ENCODE measurements at regions not wholly inside any gene's neighbourhood (a gene's known extent, or its start where the extent isn't known, plus 50 kb on each side); places are given as distances from the start of the nearest gene placed in this dataset.

GRCh38 chr5:66362046-66362445 is 217.9 kb downstream of the SREK1 start:
- Histone ChIP-seq H3K27ac (ENCODE audit: low read depth, low read length) (no peak overlapping the region), H3K9ac (ENCODE audit: extremely low read depth, low read length, poor library complexity, severe bottlenecking) (no peak overlapping the region), H3K4me1 (ENCODE audit: control insufficient read depth, insufficient read depth, low read length) (no peaks in the 10 kb centered on the region), H3K27me3 (ENCODE audit: control insufficient read depth, insufficient read depth, low read length, poor library complexity, severe bottlenecking) (no peaks in the 10 kb centered on the region), H3K36me3 (ENCODE audit: control insufficient read depth, insufficient read depth, low read length) (no peaks in the 10 kb centered on the region), H3K4me3 (ENCODE audit: low read length) (no peak overlapping the region), H3K9me3 (ENCODE audit: control insufficient read depth, low read length) (no peaks in the 10 kb centered on the region)
- Mint-ChIP-seq H3K4me3 (no peak overlapping the region), H3K9me3 (no peaks in the 10 kb centered on the region), H3K4me1 (no peaks in the 10 kb centered on the region), H3K27me3 (ENCODE audit: insufficient read depth) (no peaks in the 10 kb centered on the region), H3K36me3 (ENCODE audit: low read depth) (no peaks in the 10 kb centered on the region), H3K27ac (no peak overlapping the region)
- peak; percentile 21 for DNase-seq
- no peak for TF ChIP-seq CTCF (conservative IDR thresholded peaks at IDR 0.05)
- 80 to 83% methylated on average over 5 to 6 of the region's 6 CpGs for WGBS, 2 experiments (ENCODE audit: insufficient coverage in 1 of 2, insufficient read length in 1 of 2)

- Histone ChIP-seq H3K27me3 (ENCODE audit: control insufficient read depth, insufficient read depth, low read length, poor library complexity, severe bottlenecking) (no peaks in the 10 kb centered on the region), H3K4me3 (ENCODE audit: low read length) (no peak overlapping the region), H3K27ac (ENCODE audit: low read depth, low read length) (no peak overlapping the region), H3K9me3 (ENCODE audit: control insufficient read depth, low read length) (no peaks in the 10 kb centered on the region), H3K9ac (ENCODE audit: extremely low read depth, low read length, poor library complexity, severe bottlenecking) (no peak overlapping the region), H3K4me1 (ENCODE audit: control insufficient read depth, insufficient read depth, low read length) (no peaks in the 10 kb centered on the region), H3K36me3 (ENCODE audit: control insufficient read depth, insufficient read depth, low read length) (no peaks in the 10 kb centered on the region)
- no peak for TF ChIP-seq CTCF (conservative IDR thresholded peaks at IDR 0.05)
- Mint-ChIP-seq H3K4me3 (no peak overlapping the region), H3K4me1 (no peaks in the 10 kb centered on the region), H3K27ac (no peak overlapping the region), H3K9me3 (no peaks in the 10 kb centered on the region), H3K27me3 (ENCODE audit: insufficient read depth) (no peaks in the 10 kb centered on the region), H3K36me3 (ENCODE audit: low read depth) (no peaks in the 10 kb centered on the region)
- WGBS, 2 experiments (ENCODE audit: insufficient coverage in 1 of 2, insufficient read length in 1 of 2): 94 to 100% methylated on average over 4 of the region's 4 CpGs
- peak; percentile 13 for DNase-seq
These were observed 218.6 kb downstream of the SREK1 start for GRCh38 chr5:66362687-66363086.

DNA sequence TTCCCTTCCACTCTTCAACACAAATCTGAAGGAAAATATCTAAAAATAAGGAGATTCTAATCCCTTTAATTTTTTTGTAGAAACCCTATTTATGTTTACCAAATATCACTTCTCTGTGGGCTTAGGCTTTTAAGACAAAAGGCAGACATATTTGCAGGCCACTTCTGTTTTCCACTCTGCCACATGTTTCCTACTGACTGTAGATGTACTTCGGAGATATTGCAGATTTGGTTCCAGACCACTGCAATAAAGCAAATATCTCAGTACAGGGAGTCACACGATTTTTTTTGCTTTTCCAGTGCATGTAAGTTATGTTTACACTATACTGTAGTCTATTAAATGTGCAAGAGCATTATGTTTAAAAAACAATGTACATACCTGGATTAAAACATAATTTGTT is 219.0 kb downstream of the SREK1 start:
- Histone ChIP-seq H3K36me3 (ENCODE audit: control insufficient read depth, insufficient read depth, low read length) (no peaks in the 10 kb centered on the region), H3K27ac (ENCODE audit: low read depth, low read length) (no peak overlapping the region), H3K9ac (ENCODE audit: extremely low read depth, low read length, poor library complexity, severe bottlenecking) (no peak overlapping the region), H3K27me3 (ENCODE audit: control insufficient read depth, insufficient read depth, low read length, poor library complexity, severe bottlenecking) (no peaks in the 10 kb centered on the region), H3K4me1 (ENCODE audit: control insufficient read depth, insufficient read depth, low read length) (no peaks in the 10 kb centered on the region), H3K4me3 (ENCODE audit: low read length) (no peak overlapping the region), H3K9me3 (ENCODE audit: control insufficient read depth, low read length) (no peaks in the 10 kb centered on the region)
- TF ChIP-seq CTCF (conservative IDR thresholded peaks at IDR 0.05): no peak
- DNase-seq: peak; percentile 2
- Mint-ChIP-seq H3K4me3 (no peak overlapping the region), H3K36me3 (ENCODE audit: low read depth) (no peaks in the 10 kb centered on the region), H3K9me3 (no peaks in the 10 kb centered on the region), H3K27me3 (ENCODE audit: insufficient read depth) (no peaks in the 10 kb centered on the region), H3K27ac (no peak overlapping the region), H3K4me1 (no peaks in the 10 kb centered on the region)
- 78 to 89% methylated on average over 1 to 2 of the region's 2 CpGs for WGBS, 2 experiments (ENCODE audit: insufficient coverage in 1 of 2, insufficient read length in 1 of 2)

Data from endodermal cell (in vitro differentiated cells).